ENCODE measurements at regions not wholly inside any gene's neighbourhood (a gene's known extent, or its start where the extent isn't known, plus 50 kb on each side); places are given as distances from the start of the nearest gene placed in this dataset.

GRCh38 chr2:223270548-223270947 is 218.6 kb downstream of the KCNE4 start:
- Mint-ChIP-seq H3K27ac (no peak overlapping the region), H3K9me3 (no peaks in the 10 kb centered on the region), H3K4me1 (ENCODE audit: low read depth) (no peaks in the 10 kb centered on the region), H3K27me3 (ENCODE audit: insufficient read depth) (peaks cover 2% of the 10 kb centered on the region; the same call in 1 of the 2 replicates), H3K4me3 (no peak overlapping the region), H3K36me3 (ENCODE audit: low read depth) (no peaks in the 10 kb centered on the region)
- DNase-seq = no peak
- TF ChIP-seq CTCF (IDR thresholded peaks at IDR 0.05) = no peak

GRCh38 chr2:223273995-223274394 is 222.0 kb downstream of the KCNE4 start:
- Mint-ChIP-seq H3K4me3 (no peak overlapping the region), H3K36me3 (ENCODE audit: low read depth) (no peaks in the 10 kb centered on the region), H3K9me3 (no peaks in the 10 kb centered on the region), H3K27ac (no peak overlapping the region), H3K4me1 (ENCODE audit: low read depth) (no peaks in the 10 kb centered on the region), H3K27me3 (ENCODE audit: insufficient read depth) (peaks cover 3% of the 10 kb centered on the region; the same call in 1 of the 2 replicates)
- no peak for DNase-seq
- TF ChIP-seq CTCF (IDR thresholded peaks at IDR 0.05) = no peak

- H3K4me1 Mint-ChIP-seq (ENCODE audit: low read depth) = no peaks in the 10 kb centered on the region
- H3K27me3 Mint-ChIP-seq (ENCODE audit: insufficient read depth) = peaks cover 3% of the 10 kb centered on the region; the same call in 1 of the 2 replicates
- no peak overlapping the region for H3K27ac Mint-ChIP-seq
- TF ChIP-seq CTCF (IDR thresholded peaks at IDR 0.05) = no peak
- no peak overlapping the region for H3K4me3 Mint-ChIP-seq
- peaks cover 4% of the 10 kb centered on the region; the same call in 1 of the 2 replicates for H3K9me3 Mint-ChIP-seq
- no peak for DNase-seq
- no peaks in the 10 kb centered on the region for H3K36me3 Mint-ChIP-seq (ENCODE audit: low read depth)
Observed at GRCh38 chr2:223282221-223282620, 230.2 kb downstream of the KCNE4 start.

GRCh38 chr2:223283329-223283728 is 231.3 kb downstream of the KCNE4 start:
- no peak for DNase-seq
- Mint-ChIP-seq H3K4me3 (no peak overlapping the region), H3K27ac (no peak overlapping the region), H3K27me3 (ENCODE audit: insufficient read depth) (no peaks in the 10 kb centered on the region; the same call in 1 of the 2 replicates), H3K9me3 (peaks cover 4% of the 10 kb centered on the region; the same call in 1 of the 2 replicates), H3K36me3 (ENCODE audit: low read depth) (no peaks in the 10 kb centered on the region), H3K4me1 (ENCODE audit: low read depth) (no peaks in the 10 kb centered on the region)
- no peak for TF ChIP-seq CTCF (IDR thresholded peaks at IDR 0.05)

- H3K27me3 Mint-ChIP-seq (ENCODE audit: insufficient read depth) = no peaks in the 10 kb centered on the region; the same call in 1 of the 2 replicates
- H3K4me3 Mint-ChIP-seq = no peak overlapping the region
- no peak for DNase-seq
- H3K4me1 Mint-ChIP-seq (ENCODE audit: low read depth) = no peaks in the 10 kb centered on the region
- H3K27ac Mint-ChIP-seq = no peak overlapping the region
- H3K36me3 Mint-ChIP-seq (ENCODE audit: low read depth) = no peaks in the 10 kb centered on the region
- no peak for TF ChIP-seq CTCF (IDR thresholded peaks at IDR 0.05)
- H3K9me3 Mint-ChIP-seq = peaks cover 4% of the 10 kb centered on the region; the same call in 1 of the 2 replicates
Observed at GRCh38 chr2:223283771-223284170, 231.8 kb downstream of the KCNE4 start.

All from HFFc6 (cell line).